ENCODE measurements at regions not wholly inside any gene's neighbourhood (a gene's known extent, or its start where the extent isn't known, plus 50 kb on each side); places are given as distances from the start of the nearest gene placed in this dataset.

DNA sequence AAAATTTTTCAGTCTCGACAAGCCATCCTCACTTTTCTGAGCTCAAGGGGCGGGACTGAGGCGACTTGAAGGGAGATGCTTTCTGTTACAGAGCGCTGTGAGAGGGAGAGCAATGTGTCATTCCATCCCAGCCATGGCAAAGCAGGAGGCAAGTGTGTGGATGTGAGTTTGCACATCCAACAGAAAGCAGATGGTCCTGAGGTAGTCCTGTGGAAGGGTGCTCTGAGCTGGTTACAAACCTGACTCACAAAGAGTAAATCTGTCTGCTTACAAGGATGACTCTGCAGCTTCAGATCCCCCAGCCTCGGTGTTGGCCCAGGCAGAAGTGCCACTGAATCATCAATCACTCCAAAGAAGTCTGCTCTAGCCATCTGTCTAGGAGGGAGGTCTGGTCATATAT is 482.0 kb upstream of the DCC start:
- TF ChIP-seq, protein P1, sequence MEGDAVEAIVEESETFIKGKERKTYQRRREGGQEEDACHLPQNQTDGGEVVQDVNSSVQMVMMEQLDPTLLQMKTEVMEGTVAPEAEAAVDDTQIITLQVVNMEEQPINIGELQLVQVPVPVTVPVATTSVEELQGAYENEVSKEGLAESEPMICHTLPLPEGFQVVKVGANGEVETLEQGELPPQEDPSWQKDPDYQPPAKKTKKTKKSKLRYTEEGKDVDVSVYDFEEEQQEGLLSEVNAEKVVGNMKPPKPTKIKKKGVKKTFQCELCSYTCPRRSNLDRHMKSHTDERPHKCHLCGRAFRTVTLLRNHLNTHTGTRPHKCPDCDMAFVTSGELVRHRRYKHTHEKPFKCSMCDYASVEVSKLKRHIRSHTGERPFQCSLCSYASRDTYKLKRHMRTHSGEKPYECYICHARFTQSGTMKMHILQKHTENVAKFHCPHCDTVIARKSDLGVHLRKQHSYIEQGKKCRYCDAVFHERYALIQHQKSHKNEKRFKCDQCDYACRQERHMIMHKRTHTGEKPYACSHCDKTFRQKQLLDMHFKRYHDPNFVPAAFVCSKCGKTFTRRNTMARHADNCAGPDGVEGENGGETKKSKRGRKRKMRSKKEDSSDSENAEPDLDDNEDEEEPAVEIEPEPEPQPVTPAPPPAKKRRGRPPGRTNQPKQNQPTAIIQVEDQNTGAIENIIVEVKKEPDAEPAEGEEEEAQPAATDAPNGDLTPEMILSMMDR (IDR thresholded peaks at IDR 0.05) = no peak
- no peak for TF ChIP-seq POLR2AphosphoS5 (IDR thresholded peaks at IDR 0.05; ENCODE audit: insufficient read depth in 1 of 2, low read depth in 1 of 2)
- TF ChIP-seq POLR2A (IDR thresholded peaks at IDR 0.05) = no peak

Data from vagina (tissue), 2 donors.